GM18498 (cell line): ENCODE measurements at regions not wholly inside any gene's neighbourhood (a gene's known extent, or its start where the extent isn't known, plus 50 kb on each side); places are given as distances from the start of the nearest gene placed in this dataset.

Experiments
- ATAC-seq: cut with Tn5 transposase; IDR thresholded peaks from one replicate; pipeline ENCODE4 v1.9.1; 2021; ENCODE audit warnings: mild to moderate bottlenecking, moderate library complexity; ENCODE audit not compliant: unreplicated experiment

DNA sequence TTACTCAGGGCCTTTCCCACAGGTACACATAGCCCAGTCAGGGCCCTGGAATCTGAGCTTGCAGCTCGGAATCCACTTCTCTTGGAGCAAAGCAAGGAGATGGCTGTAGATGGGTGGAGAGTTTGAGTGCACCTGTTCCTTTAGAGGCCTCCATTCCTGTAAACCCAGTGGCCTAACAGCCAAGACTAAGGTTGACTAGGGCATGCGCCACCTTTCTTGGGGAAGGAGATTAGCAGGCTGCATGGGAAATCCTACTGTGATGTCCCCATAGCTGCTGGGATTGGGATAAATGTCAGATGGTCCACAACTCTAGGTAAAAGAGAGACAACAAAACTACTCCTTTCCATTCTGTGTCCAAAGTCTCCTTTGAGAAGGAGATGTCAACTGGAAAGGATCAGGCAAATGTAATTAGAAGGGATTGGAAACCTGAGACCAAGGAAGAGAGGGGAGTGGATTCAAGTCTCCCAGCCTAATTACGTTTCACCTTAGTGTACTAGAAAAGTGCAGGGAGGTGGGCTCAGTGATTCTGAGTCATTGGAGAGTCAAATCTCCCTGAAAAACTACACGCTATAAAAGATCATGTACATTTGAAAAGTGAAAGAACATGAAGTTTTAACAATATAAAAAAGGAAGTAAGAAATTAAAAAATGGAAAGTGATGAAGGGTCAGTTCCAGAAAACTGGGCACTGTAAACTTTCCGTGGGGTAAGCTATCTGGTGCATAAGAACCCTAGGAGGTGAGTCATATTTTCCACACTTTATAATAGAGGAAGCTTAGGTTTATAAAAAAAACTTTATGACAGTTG is 104.2 kb downstream of the SEC61B start:
- no peak for ATAC-seq

- no peak for ATAC-seq
These were observed 104.8 kb downstream of the SEC61B start for GRCh38 chr9:99326917-99327189.

- no peak for ATAC-seq
These were observed 105.6 kb downstream of the SEC61B start for GRCh38 chr9:99327667-99328066.

DNA sequence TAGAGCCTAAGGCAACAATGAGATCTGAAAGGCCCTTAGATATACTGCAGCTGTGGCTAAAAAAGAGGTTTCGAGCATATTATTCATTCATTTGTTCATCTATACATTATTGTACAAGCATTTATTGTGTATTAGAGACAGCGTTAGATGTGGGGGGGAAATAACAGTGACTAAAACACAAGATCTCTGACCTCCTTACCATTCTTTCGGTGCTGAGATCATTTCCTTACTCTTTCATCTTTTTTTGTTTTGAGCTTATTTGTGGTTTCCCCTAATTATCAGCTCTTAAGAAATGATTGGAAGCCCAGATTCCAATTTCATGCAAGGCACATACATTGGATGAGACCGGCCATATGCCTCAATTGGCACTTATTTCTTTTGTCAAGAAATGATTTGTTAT is 113.2 kb downstream of the SEC61B start:
- no peak for ATAC-seq

DNA sequence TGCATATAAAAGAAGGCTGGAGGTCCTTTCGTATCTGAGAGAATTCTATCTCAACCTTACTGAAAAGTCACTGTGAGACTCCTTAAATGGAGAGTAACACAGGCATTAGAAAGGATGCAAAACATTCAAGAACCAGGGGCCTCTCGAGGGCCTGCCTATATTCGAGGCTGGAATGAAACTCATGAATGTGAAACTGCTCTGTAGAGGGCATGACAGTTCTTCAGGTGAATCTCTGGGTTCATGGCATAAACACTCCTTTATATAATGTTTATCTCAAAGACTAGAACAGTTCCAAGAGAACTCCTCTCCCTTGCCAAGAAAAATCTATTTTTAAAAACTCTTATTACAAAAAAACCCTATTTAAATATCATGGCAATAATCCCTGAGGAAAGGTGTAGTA is 113.9 kb downstream of the SEC61B start:
- no peak for ATAC-seq

GRCh38 chr9:99336531-99336930 is 114.4 kb downstream of the SEC61B start:
- no peak for ATAC-seq

DNA sequence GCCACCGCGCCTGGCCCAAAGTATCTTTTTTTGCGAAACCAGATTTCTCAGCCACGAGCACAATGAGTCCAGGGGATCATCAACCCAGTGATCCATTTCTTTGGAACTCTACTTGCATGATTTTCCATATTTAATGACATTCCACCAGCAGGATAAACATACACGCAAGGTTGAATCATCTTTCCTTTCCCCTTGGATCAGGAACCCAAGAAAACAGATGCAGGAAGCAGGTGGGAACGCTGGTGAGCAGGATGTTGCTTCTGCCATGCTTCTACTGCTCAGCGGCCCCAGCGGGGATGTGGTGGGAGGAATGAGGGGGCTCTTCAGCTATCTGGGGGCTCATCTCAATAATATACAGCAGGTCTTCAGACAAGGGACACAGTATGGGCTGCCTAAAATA is 118.2 kb downstream of the SEC61B start:
- no peak for ATAC-seq

DNA sequence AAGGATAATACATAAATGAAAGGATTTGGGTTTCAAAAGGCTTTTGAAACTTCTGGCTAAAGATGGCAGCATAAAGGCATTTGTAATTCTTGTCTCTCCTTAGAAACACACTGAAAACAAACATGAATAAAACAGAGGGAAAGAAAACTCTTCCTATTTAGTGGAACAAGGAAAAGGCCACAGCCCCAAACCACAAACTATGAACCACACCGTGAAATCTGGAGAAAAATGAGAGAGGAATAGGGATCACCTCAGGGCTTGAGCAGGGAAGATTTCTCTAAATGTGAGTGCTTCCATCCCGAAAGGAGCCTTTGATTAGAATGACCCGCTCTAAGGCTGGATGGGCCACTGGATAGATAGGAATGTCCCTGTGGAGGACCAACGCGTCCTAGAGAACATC is 119.6 kb downstream of the SEC61B start:
- no peak for ATAC-seq

- no peak for ATAC-seq
These were observed 123.4 kb downstream of the SEC61B start for GRCh38 chr9:99345451-99345850.

DNA sequence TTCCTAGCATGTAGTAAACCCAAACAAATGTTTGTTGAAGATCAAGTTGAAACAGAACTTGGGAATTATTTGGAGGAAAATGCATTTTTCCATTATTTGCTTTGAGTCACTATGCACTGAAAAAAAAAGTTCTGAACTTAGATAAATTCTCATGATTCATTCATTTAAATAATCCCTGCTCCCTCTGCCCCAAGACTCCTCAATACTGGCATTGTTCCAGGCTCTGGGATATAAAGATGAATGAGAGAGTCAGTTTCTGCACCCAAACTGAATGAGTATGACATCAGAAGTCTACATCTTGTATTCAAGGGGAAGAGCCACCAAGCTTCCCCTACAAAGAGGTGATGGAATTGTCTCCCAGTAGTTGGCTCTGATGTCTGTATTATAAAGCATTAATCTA is 123.9 kb downstream of the SEC61B start:
- ATAC-seq: no peak

- no peak for ATAC-seq
These were observed 125.5 kb downstream of the SEC61B start for GRCh38 chr9:99347568-99347967.

GRCh38 chr9:99348289-99348688 is 126.2 kb downstream of the SEC61B start:
- no peak for ATAC-seq

- ATAC-seq: no peak
These were observed 127.8 kb downstream of the SEC61B start for GRCh38 chr9:99349870-99350269.

DNA sequence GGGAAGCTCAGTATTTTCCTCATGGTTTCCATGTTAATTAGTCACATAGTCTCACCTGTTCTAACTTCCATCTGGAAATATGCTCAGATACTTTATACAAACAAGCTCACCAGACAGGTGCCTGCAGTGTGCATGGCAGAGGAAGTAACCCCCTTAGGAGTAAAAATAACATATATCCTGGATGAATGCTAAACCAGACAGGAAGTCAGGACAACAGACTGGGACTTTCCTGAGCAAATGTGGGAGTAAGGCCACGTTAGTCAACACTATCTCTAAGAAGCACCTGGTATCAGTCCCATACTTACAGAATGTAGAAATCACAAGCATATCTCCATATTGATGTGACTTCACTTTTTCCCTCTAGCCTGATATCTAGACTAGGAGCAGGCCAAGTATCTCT is 128.4 kb downstream of the SEC61B start:
- no peak for ATAC-seq

- no peak for ATAC-seq
These were observed 129.6 kb downstream of the SEC61B start for GRCh38 chr9:99351647-99352046.

- ATAC-seq: no peak
These were observed 130.7 kb downstream of the SEC61B start for GRCh38 chr9:99352826-99353225.

GRCh38 chr9:99353408-99353807 is 131.3 kb downstream of the SEC61B start:
- no peak for ATAC-seq

DNA sequence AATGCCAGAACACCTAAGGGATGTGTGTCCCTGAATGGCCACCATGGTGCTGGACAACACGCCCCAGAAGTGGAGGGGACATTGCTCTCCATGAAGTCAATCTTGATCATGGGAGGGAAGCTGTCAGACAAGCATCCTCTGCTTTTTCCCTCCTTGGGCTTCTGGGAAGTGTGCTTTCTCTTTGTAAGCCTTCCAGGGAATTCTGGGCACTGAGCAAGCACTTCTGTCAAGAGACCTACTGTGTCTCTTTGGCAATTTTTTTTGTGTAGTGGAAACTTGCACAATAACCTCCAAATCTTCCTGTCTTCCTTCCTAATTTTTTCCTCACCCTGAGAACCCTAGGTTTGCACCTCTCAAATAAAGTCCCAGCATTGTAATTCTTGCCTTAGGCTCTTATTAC is 132.0 kb downstream of the SEC61B start:
- ATAC-seq: no peak

- ATAC-seq: no peak
These were observed 134.5 kb downstream of the SEC61B start for GRCh38 chr9:99356512-99356971.

GRCh38 chr9:99357575-99357974 is 135.5 kb downstream of the SEC61B start:
- ATAC-seq: no peak

- ATAC-seq: no peak
These were observed 136.6 kb downstream of the SEC61B start for GRCh38 chr9:99358668-99359067.

DNA sequence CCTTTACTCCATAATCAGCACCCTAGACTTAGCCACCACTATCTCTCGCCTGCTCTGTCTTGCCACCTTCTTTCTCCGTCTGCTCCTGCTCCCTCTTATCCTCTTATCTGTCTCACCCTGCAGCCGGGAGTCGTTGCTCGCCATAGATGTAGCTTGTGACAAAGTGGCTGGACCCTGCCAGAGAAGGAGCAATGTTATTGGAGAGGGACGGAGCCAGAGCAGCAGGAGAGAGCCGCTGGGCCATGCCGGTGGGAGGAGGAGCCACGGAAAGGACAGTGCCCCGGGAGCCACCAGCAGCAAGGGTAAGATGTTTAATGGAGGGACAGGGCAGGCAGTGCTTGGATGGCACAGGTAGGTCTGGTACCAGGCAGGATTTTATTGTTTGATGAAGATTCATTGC is 137.3 kb downstream of the SEC61B start:
- ATAC-seq: no peak

GRCh38 chr9:99360026-99360425 is 137.9 kb downstream of the SEC61B start:
- ATAC-seq: no peak
